Hepatocyte (in vitro differentiated cells): ENCODE measurements at regions not wholly inside any gene's neighbourhood (a gene's known extent, or its start where the extent isn't known, plus 50 kb on each side); places are given as distances from the start of the nearest gene placed in this dataset.

Source experiments
- CTCF ChIP-seq: fragments of 200-600 bp; sonication (generic); IDR thresholded peaks from 2 replicates; pipeline ENCODE4 v1.5.1; 2016; ENCODE audit warnings: antibody characterized with exemption, mild to moderate bottlenecking; ENCODE audit not compliant: poor library complexity
- EZH2 ChIP-seq: fragments of 200-600 bp; sonication (generic); IDR thresholded peaks from 2 replicates; pipeline ENCODE4 v1.6.1; 2016; ENCODE audit warnings: antibody characterized with exemption, mild to moderate bottlenecking, borderline replicate concordance
- EZH2phosphoT487 ChIP-seq: fragments of 200-600 bp; sonication (generic); IDR thresholded peaks from one replicate; pipeline ENCODE4 v1.6.1; 2018; ENCODE audit warnings: antibody characterized with exemption, mild to moderate bottlenecking, low read depth, moderate library complexity; ENCODE audit not compliant: unreplicated experiment, severe bottlenecking

- TF ChIP-seq CTCF (no peak), EZH2 (no peak), EZH2phosphoT487 (no peak)
These were observed 379.5 kb upstream of the TBL1XR1 start for GRCh38 chr3:177576746-177577145.
